GM19395 (cell line): ENCODE measurements at regions not wholly inside any gene's neighbourhood (a gene's known extent, or its start where the extent isn't known, plus 50 kb on each side); places are given as distances from the start of the nearest gene placed in this dataset.
"Not testable (repeated sequence)": the region's sequence is repeated elsewhere in the genome, so short reads cannot be mapped to it uniquely, and the experiment has no call there.

Experiments
- ATAC-seq: cut with Tn5 transposase; IDR thresholded peaks from one replicate; pipeline ENCODE4 v1.9.1; 2021; ENCODE audit warnings: mild to moderate bottlenecking, moderate library complexity; ENCODE audit not compliant: unreplicated experiment

- no peak for ATAC-seq
These were observed 667.3 kb upstream of the CITED2 start for GRCh38 chr6:140041571-140042332.

- ATAC-seq, result no peak
These were observed 666.6 kb upstream of the CITED2 start for GRCh38 chr6:140041056-140041455.

GRCh38 chr6:140040396-140040795, 665.9 kb upstream of the CITED2 start:
- no peak for ATAC-seq

- ATAC-seq, result no peak
These were observed 664.9 kb upstream of the CITED2 start for GRCh38 chr6:140039364-140039763.

- ATAC-seq, result no peak
These were observed 661.7 kb upstream of the CITED2 start for GRCh38 chr6:140036196-140036595.

GRCh38 chr6:140032189-140032588, 657.7 kb upstream of the CITED2 start:
- ATAC-seq, result no peak

- ATAC-seq, result no peak
These were observed 655.1 kb upstream of the CITED2 start for GRCh38 chr6:140029551-140029950.

GRCh38 chr6:140027219-140027618, 652.8 kb upstream of the CITED2 start:
- no peak for ATAC-seq

- no peak for ATAC-seq
These were observed 652.1 kb upstream of the CITED2 start for GRCh38 chr6:140026546-140026945.

GRCh38 chr6:140025171-140025570, 650.7 kb upstream of the CITED2 start:
- ATAC-seq, result no peak

- no peak for ATAC-seq
These were observed 645.9 kb upstream of the CITED2 start for GRCh38 chr6:140020207-140020791.

- no peak for ATAC-seq
These were observed 644.1 kb upstream of the CITED2 start for GRCh38 chr6:140018588-140018987.

- no peak for ATAC-seq
These were observed 643.0 kb upstream of the CITED2 start for GRCh38 chr6:140017470-140017869.

- no peak for ATAC-seq
These were observed 637.7 kb upstream of the CITED2 start for GRCh38 chr6:140012150-140012549.

- ATAC-seq, result no peak
These were observed 637.1 kb upstream of the CITED2 start for GRCh38 chr6:140011537-140011936.

- ATAC-seq, result no peak
These were observed 634.8 kb upstream of the CITED2 start for GRCh38 chr6:140009286-140009685.

- ATAC-seq, result no peak
These were observed 633.1 kb upstream of the CITED2 start for GRCh38 chr6:140007525-140007924.

- no peak for ATAC-seq
These were observed 628.8 kb upstream of the CITED2 start for GRCh38 chr6:140003217-140003616.

- ATAC-seq, result no peak
These were observed 628.1 kb upstream of the CITED2 start for GRCh38 chr6:140002396-140003022.

GRCh38 chr6:140001821-140002341, 627.4 kb upstream of the CITED2 start:
- ATAC-seq, result no peak

GRCh38 chr6:140001005-140001404, 626.6 kb upstream of the CITED2 start:
- ATAC-seq, result no peak

- not testable (repeated sequence) for ATAC-seq
These were observed 625.2 kb upstream of the CITED2 start for GRCh38 chr6:139999661-140000060.
